Upper lobe of left lung (tissue), 4 donors: ENCODE measurements at regions not wholly inside any gene's neighbourhood (a gene's known extent, or its start where the extent isn't known, plus 50 kb on each side); places are given as distances from the start of the nearest gene placed in this dataset.

Experiments
- CTCF ChIP-seq, 6 experiments: fragments of 450-650 bp in 4 of 6; fragments of 200-600 bp in 2 of 6; sonication (generic) in 2 of 6; IDR thresholded peaks; one replicate each; pipeline ENCODE4 v1.5.1; 2016 to 2019; ENCODE audit warnings: antibody characterized with exemption in 6 of 6
- EP300 ChIP-seq, 4 donors: sonication (generic); formaldehyde crosslinking; IDR thresholded peaks; one replicate each; pipeline ENCODE4 v1.5.1; 2017; ENCODE audit warnings: antibody characterized with exemption in 4 of 4, control low read depth in 2 of 4
- POLR2A ChIP-seq, 4 donors: fragments of 450-650 bp; IDR thresholded peaks; one replicate each; pipeline ENCODE4 v1.5.1; 2016 to 2017; ENCODE audit warnings: antibody characterized with exemption in 4 of 4, mild to moderate bottlenecking in 2 of 4

- TF ChIP-seq CTCF (IDR thresholded peaks at IDR 0.05) (no peak), EP300 (IDR thresholded peaks at IDR 0.05) (no peak), POLR2A (IDR thresholded peaks at IDR 0.05) (no peak)
Observed at GRCh38 chr1:5287178-5288150, 633.1 kb downstream of the AJAP1 start.
